DOHH2 (cell line): ENCODE measurements at regions not wholly inside any gene's neighbourhood (a gene's known extent, or its start where the extent isn't known, plus 50 kb on each side); places are given as distances from the start of the nearest gene placed in this dataset.

Experiments used
- H3F3A ChIP-seq: fragments of 200-600 bp; sonication (generic), shearing (Covaris generic); 2 replicates; pipeline ENCODE4 v1.6.0; 2016; ENCODE audit warnings: antibody characterized with exemption, mild to moderate bottlenecking; ENCODE audit not compliant: control insufficient read depth, insufficient read depth
- H3K27ac ChIP-seq: fragments of 200-600 bp; sonication (generic); 2 replicates; pipeline ENCODE4 v1.5.1; 2014; ENCODE audit warnings: low read depth, mild to moderate bottlenecking, low read length, moderate library complexity
- H3K27me3 ChIP-seq: fragments of 200-600 bp; sonication (generic); 2 replicates; pipeline ENCODE4 v1.6.1; 2014; ENCODE audit warnings: mild to moderate bottlenecking, low read length, mixed read lengths; ENCODE audit not compliant: control insufficient read depth
- H3K36me3 ChIP-seq: fragments of 200-600 bp; sonication (generic); 2 replicates; pipeline ENCODE4 v1.6.1; 2014; ENCODE audit warnings: mild to moderate bottlenecking, low read length, moderate library complexity, mixed read lengths; ENCODE audit not compliant: control insufficient read depth
- H3K4me1 ChIP-seq: fragments of 200-600 bp; sonication (generic); 2 replicates; pipeline ENCODE4 v1.6.1; 2014; ENCODE audit warnings: mild to moderate bottlenecking, low read length, mixed read lengths; ENCODE audit not compliant: control insufficient read depth
- H3K4me2 ChIP-seq: fragments of 200-600 bp; sonication (generic); 2 replicates; pipeline ENCODE4 v1.6.0; 2014; ENCODE audit warnings: mild to moderate bottlenecking, low read length, moderate library complexity
- H3K4me3 ChIP-seq: fragments of 200-600 bp; sonication (generic); 2 replicates; pipeline ENCODE4 v1.5.1; 2014; ENCODE audit warnings: mild to moderate bottlenecking, low read length, mixed read lengths
- H3K79me2 ChIP-seq: fragments of 200-600 bp; sonication (generic); 2 replicates; pipeline ENCODE4 v1.6.1; 2014; ENCODE audit warnings: mild to moderate bottlenecking, low read length, mixed read lengths; ENCODE audit not compliant: control insufficient read depth
- H3K9me2 ChIP-seq: fragments of 200-600 bp; sonication (generic); replicated peaks from 2 replicates; pipeline ENCODE4 v1.6.1; 2014; ENCODE audit warnings: mild to moderate bottlenecking, low read length, mixed read lengths; ENCODE audit not compliant: control insufficient read depth
- H3K9me3 ChIP-seq: fragments of 200-600 bp; sonication (generic); 2 replicates; pipeline ENCODE4 v1.6.1; 2014; ENCODE audit warnings: antibody characterized with exemption, low read length, mixed read lengths; ENCODE audit not compliant: control insufficient read depth, insufficient read depth
- H4K20me1 ChIP-seq: fragments of 200-600 bp; sonication (generic); 2 replicates; pipeline ENCODE4 v1.6.0; 2014; ENCODE audit warnings: low read depth, mild to moderate bottlenecking, antibody characterized with exemption, low read length, moderate library complexity; ENCODE audit not compliant: control insufficient read depth, insufficient read depth
- CTCF ChIP-seq: fragments of 200-600 bp; sonication (generic); IDR thresholded peaks from one replicate; pipeline ENCODE4 v1.5.1; 2014; ENCODE audit warnings: antibody characterized with exemption, mild to moderate bottlenecking, low read depth, low read length; ENCODE audit not compliant: poor library complexity, severe bottlenecking
- EZH2phosphoT487 ChIP-seq: fragments of 200-600 bp; sonication (generic); IDR thresholded peaks from 2 replicates; pipeline ENCODE4 v1.6.1; 2017; ENCODE audit warnings: borderline replicate concordance, mild to moderate bottlenecking, antibody characterized with exemption, low read length, moderate library complexity, mixed read lengths

- H3K27ac ChIP-seq: no peak overlapping the region
- H3K79me2 ChIP-seq: no peaks in the 10 kb centered on the region
- H3K27me3 ChIP-seq: 0 out of 2 replicates have a peak, but pooled peaks cover 3% of the 10 kb centered on the region
- no peaks in the 10 kb centered on the region for H3K9me3 ChIP-seq
- no peaks in the 10 kb centered on the region for H4K20me1 ChIP-seq
- H3F3A ChIP-seq: no peaks in the 10 kb centered on the region
- TF ChIP-seq CTCF: no peak
- no peak for TF ChIP-seq EZH2phosphoT487
- H3K4me3 ChIP-seq: no peak overlapping the region
- no peak overlapping the region for H3K4me2 ChIP-seq
- H3K36me3 ChIP-seq: no peaks in the 10 kb centered on the region
- H3K9me2 ChIP-seq: no peaks in the 10 kb centered on the region
- no peaks in the 10 kb centered on the region for H3K4me1 ChIP-seq
These were observed 257.1 kb downstream of the ACKR3 start for GRCh38 chr2:236826606-236827156.

- H3K27ac ChIP-seq: no peak overlapping the region
- H3F3A ChIP-seq: no peaks in the 10 kb centered on the region
- no peaks in the 10 kb centered on the region for H3K9me3 ChIP-seq
- 0 out of 2 replicates have a peak, but pooled peaks cover 3% of the 10 kb centered on the region for H3K27me3 ChIP-seq
- no peaks in the 10 kb centered on the region for H3K4me1 ChIP-seq
- H3K4me2 ChIP-seq: no peak overlapping the region
- TF ChIP-seq CTCF (no peak), EZH2phosphoT487 (no peak)
- no peak overlapping the region for H3K4me3 ChIP-seq
- no peaks in the 10 kb centered on the region for H4K20me1 ChIP-seq
- no peaks in the 10 kb centered on the region for H3K36me3 ChIP-seq
- H3K9me2 ChIP-seq: no peaks in the 10 kb centered on the region
- no peaks in the 10 kb centered on the region for H3K79me2 ChIP-seq
These were observed 257.7 kb upstream of the COPS8 start for GRCh38 chr2:236827997-236828396.

GRCh38 chr2:236828820-236829219, 256.9 kb upstream of the COPS8 start:
- Histone ChIP-seq H3K9me2 (no peaks in the 10 kb centered on the region), H3F3A (no peaks in the 10 kb centered on the region), H3K4me1 (no peaks in the 10 kb centered on the region), H3K9me3 (no peaks in the 10 kb centered on the region), H3K4me2 (no peak overlapping the region), H3K36me3 (no peaks in the 10 kb centered on the region), H3K4me3 (no peak overlapping the region), H3K79me2 (no peaks in the 10 kb centered on the region), H3K27ac (no peak overlapping the region), H4K20me1 (no peaks in the 10 kb centered on the region), H3K27me3 (0 out of 2 replicates have a peak, but pooled peaks cover 3% of the 10 kb centered on the region)
- no peak for TF ChIP-seq EZH2phosphoT487
- no peak for TF ChIP-seq CTCF
